IMR-90 (cell line): ENCODE measurements at regions not wholly inside any gene's neighbourhood (a gene's known extent, or its start where the extent isn't known, plus 50 kb on each side); places are given as distances from the start of the nearest gene placed in this dataset.

Experiments
- CEBPB ChIP-seq: IDR thresholded peaks from 2 replicates; pipeline ENCODE4 v1.6.1; 2012; ENCODE audit warnings: low read depth, low read length, improper control_type of control experiment
- CTCF ChIP-seq: conservative IDR thresholded peaks from 2 replicates; pipeline ENCODE4 v1.5.1; 2012; ENCODE audit warnings: mild to moderate bottlenecking, low read depth, low read length, improper control_type of control experiment
- FOS ChIP-seq: fragments of 150-350 bp; IDR thresholded peaks from 2 replicates; pipeline ENCODE4 v1.6.1; 2016; ENCODE audit warnings: low read depth, low read length
- MAZ ChIP-seq: IDR thresholded peaks from 2 replicates; pipeline ENCODE4 v1.6.1; 2012; ENCODE audit warnings: low read depth, mild to moderate bottlenecking, low read length, improper control_type of control experiment, moderate library complexity, borderline replicate concordance
- MXI1 ChIP-seq: IDR thresholded peaks from 2 replicates; pipeline ENCODE4 v1.6.1; 2012; ENCODE audit warnings: low read depth, mild to moderate bottlenecking, low read length, moderate library complexity, borderline replicate concordance
- POLR2A ChIP-seq: IDR thresholded peaks from 2 replicates; pipeline ENCODE4 v1.6.1; 2012; ENCODE audit warnings: mild to moderate bottlenecking, low read depth, low read length
- RAD21 ChIP-seq: IDR thresholded peaks from 2 replicates; pipeline ENCODE4 v1.6.1; 2012; ENCODE audit warnings: low read length, improper control_type of control experiment
- RCOR1 ChIP-seq: IDR thresholded peaks from 2 replicates; pipeline ENCODE4 v1.6.1; 2012; ENCODE audit warnings: mild to moderate bottlenecking, low read length, improper control_type of control experiment; ENCODE audit not compliant: insufficient replicate concordance
- RFX5 ChIP-seq: IDR thresholded peaks from 2 replicates; pipeline ENCODE4 v1.8.0; 2012; ENCODE audit warnings: low read depth, mild to moderate bottlenecking, low read length, moderate library complexity
- SMC3 ChIP-seq: fragments of 150-350 bp; IDR thresholded peaks from 2 replicates; pipeline ENCODE4 v1.6.1; 2016; ENCODE audit warnings: low read depth, mild to moderate bottlenecking, antibody characterized with exemption, low read length, moderate library complexity
- TF ChIP-seq, protein P1 (sequence below): fragments of 150-350 bp; IDR thresholded peaks from 2 replicates; pipeline ENCODE4 v1.6.1; 2016; ENCODE audit warnings: low read depth, mild to moderate bottlenecking, low read length, moderate library complexity, borderline replicate concordance
- TF ChIP-seq, protein P2 (sequence below): fragments of 150-350 bp; IDR thresholded peaks from 2 replicates; pipeline ENCODE4 v1.6.1; 2017; ENCODE audit warnings: mild to moderate bottlenecking, antibody characterized with exemption, low read length, low read depth

GRCh38 chr7:53318566-53318965 lies 283.1 kb downstream of the POM121L12 start:
- TF ChIP-seq RFX5 (no peak), CTCF (no peak), RAD21 (no peak), POLR2A (no peak), RCOR1 (no peak), MAZ (no peak), MXI1 (no peak), CEBPB (no peak), FOS (no peak), SMC3 (no peak)
- TF ChIP-seq, protein P1, sequence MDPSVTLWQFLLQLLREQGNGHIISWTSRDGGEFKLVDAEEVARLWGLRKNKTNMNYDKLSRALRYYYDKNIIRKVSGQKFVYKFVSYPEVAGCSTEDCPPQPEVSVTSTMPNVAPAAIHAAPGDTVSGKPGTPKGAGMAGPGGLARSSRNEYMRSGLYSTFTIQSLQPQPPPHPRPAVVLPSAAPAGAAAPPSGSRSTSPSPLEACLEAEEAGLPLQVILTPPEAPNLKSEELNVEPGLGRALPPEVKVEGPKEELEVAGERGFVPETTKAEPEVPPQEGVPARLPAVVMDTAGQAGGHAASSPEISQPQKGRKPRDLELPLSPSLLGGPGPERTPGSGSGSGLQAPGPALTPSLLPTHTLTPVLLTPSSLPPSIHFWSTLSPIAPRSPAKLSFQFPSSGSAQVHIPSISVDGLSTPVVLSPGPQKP: no peak
- TF ChIP-seq, protein P2, sequence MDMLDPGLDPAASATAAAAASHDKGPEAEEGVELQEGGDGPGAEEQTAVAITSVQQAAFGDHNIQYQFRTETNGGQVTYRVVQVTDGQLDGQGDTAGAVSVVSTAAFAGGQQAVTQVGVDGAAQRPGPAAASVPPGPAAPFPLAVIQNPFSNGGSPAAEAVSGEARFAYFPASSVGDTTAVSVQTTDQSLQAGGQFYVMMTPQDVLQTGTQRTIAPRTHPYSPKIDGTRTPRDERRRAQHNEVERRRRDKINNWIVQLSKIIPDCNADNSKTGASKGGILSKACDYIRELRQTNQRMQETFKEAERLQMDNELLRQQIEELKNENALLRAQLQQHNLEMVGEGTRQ: no peak
